Ovary (tissue), 7 donors: ENCODE measurements at regions not wholly inside any gene's neighbourhood (a gene's known extent, or its start where the extent isn't known, plus 50 kb on each side); places are given as distances from the start of the nearest gene placed in this dataset.

Source experiments
- DNase-seq, 5 donors: peaks; one replicate each; pipeline ENCODE4 v3.0.0-alpha.2; 2019 to 2020
- H3K27ac ChIP-seq, 2 donors: fragments of 200-600 bp; one replicate each; pipeline versions ENCODE4 v1.5.1 to v1.8.0; 2019 to 2022
- H3K27me3 ChIP-seq: fragments of 200-600 bp; one replicate; pipeline ENCODE4 v1.8.0; 2022
- H3K36me3 ChIP-seq: fragments of 200-600 bp; sonication (generic); one replicate; pipeline ENCODE4 v1.5.1; 2019
- H3K4me1 ChIP-seq: one replicate; pipeline ENCODE4 v1.8.1; 2013; ENCODE audit warnings: mild to moderate bottlenecking, moderate library complexity; ENCODE audit not compliant: insufficient read depth
- H3K4me3 ChIP-seq: fragments of 200-600 bp; sonication (generic); one replicate; pipeline ENCODE4 v1.5.1; 2017
- H3K9me3 ChIP-seq, 2 donors: fragments of 200-600 bp in 1 of 2; sonication (generic) in 1 of 2; one replicate each; pipeline versions ENCODE4 v1.5.1 to v1.8.1; 2013 to 2019; ENCODE audit warnings: mild to moderate bottlenecking in 1 of 2, moderate library complexity in 1 of 2
- EP300 ChIP-seq: sonication (generic); formaldehyde crosslinking; IDR thresholded peaks from one replicate; pipeline ENCODE4 v1.6.1; 2017; ENCODE audit warnings: antibody characterized with exemption
- POLR2A ChIP-seq: fragments of 450-650 bp; IDR thresholded peaks from one replicate; pipeline ENCODE4 v1.6.1; 2017; ENCODE audit warnings: antibody characterized with exemption, mild to moderate bottlenecking, moderate library complexity
- WGBS, 3 donors: extraction: QIAGEN DNeasy Blood & Tissue Kit in 1 of 3; methylation state at CpG; one replicate each; pipeline versions ENCODE4 v1.1.5 to v1.1.7; 2013 to 2017; 5-methylcytosine and 5-hydroxymethylcytosine counted together
- intact Hi-C, 4 donors: fragments of 100-400 bp; cut with DNase I; formaldehyde crosslinking; loops; one replicate each; pipeline versions ENCODE4 v1.11.0 to v1.15.1; 2022 to 2023
- TF ChIP-seq, protein P1 (sequence below), 3 donors: fragments of 450-650 bp in 2 of 3; fragments of 200-600 bp in 1 of 3; IDR thresholded peaks; one replicate each; pipeline versions ENCODE4 v1.5.1 to v1.8.0; 2016 to 2022; ENCODE audit warnings: antibody characterized with exemption in 3 of 3, mild to moderate bottlenecking in 1 of 3
- donor health status: DM: no; HTN: no; CAD: no; lungs with moderate emphysema.
- donor health status: DM: no; HTN: no; CAD: no.
- donor health status: Bipolar disorder and iron deficiency.
- donor health status: DM: no; HTN: no; CAD: no.
- donor health status: DM: yes; HTN: yes; CAD: no.

- Histone ChIP-seq H3K36me3 (no peaks in the 10 kb centered on the region), H3K9me3 (no peaks in the 10 kb centered on the region), H3K4me1 (no peaks in the 10 kb centered on the region), H3K27me3 (no peaks in the 10 kb centered on the region), H3K4me3 (no peak overlapping the region), H3K27ac (no peak overlapping the region)
- intact Hi-C loops: loop anchor here in 3 of 4 donors (5.0 to 10.0 kb wide), 3 partner anchors 1256 to 1336 kb away; partner anchors contain the start of gene ID2 (in 1 of the 3)
- WGBS, 3 donors: 77 to 86% (median 85%) methylated on average over 15 of the region's 15 CpGs
- TF ChIP-seq POLR2A (no peak), EP300 (no peak)
- TF ChIP-seq, protein P1, sequence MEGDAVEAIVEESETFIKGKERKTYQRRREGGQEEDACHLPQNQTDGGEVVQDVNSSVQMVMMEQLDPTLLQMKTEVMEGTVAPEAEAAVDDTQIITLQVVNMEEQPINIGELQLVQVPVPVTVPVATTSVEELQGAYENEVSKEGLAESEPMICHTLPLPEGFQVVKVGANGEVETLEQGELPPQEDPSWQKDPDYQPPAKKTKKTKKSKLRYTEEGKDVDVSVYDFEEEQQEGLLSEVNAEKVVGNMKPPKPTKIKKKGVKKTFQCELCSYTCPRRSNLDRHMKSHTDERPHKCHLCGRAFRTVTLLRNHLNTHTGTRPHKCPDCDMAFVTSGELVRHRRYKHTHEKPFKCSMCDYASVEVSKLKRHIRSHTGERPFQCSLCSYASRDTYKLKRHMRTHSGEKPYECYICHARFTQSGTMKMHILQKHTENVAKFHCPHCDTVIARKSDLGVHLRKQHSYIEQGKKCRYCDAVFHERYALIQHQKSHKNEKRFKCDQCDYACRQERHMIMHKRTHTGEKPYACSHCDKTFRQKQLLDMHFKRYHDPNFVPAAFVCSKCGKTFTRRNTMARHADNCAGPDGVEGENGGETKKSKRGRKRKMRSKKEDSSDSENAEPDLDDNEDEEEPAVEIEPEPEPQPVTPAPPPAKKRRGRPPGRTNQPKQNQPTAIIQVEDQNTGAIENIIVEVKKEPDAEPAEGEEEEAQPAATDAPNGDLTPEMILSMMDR (IDR thresholded peaks at IDR 0.05): no peak
- DNase-seq: no peak
These were observed 511.4 kb downstream of the RNF144A start for GRCh38 chr2:7428454-7429204.

DNA sequence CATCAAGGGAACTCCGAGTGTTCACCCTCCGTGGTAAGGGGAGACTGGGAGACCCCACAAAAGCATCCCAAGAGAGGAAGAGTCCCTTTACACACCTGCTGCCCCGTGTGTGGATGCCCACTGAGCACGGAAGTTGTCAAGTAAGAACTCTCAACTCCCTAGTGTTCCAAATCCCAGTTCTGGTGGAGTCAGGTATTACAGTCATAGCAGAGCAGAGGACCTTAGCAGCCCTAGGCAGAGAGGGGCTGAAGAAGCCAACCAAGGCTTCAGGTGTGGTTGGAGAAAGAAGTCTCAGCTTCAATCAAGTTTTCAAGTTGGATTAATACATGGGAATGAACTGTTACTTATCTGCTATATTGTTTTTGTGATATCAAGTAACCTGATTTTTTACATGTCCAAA is 512.5 kb downstream of the RNF144A start:
- Histone ChIP-seq H3K27ac (no peak overlapping the region), H3K4me3 (no peak overlapping the region), H3K27me3 (no peaks in the 10 kb centered on the region), H3K4me1 (no peaks in the 10 kb centered on the region), H3K9me3 (no peaks in the 10 kb centered on the region), H3K36me3 (no peaks in the 10 kb centered on the region)
- intact Hi-C loops: loop anchor here in 3 of 4 donors (5.0 to 10.0 kb wide), 4 partner anchors 1255 to 1335 kb away; partner anchors contain the start of gene ID2 (in 1 of the 3)
- DNase-seq: no peak
- WGBS, 3 donors: 86 to 95% (median 91%) methylated on average over 4 of the region's 4 CpGs
- TF ChIP-seq EP300 (no peak), POLR2A (no peak)
- TF ChIP-seq, protein P1 (IDR thresholded peaks at IDR 0.05): no peak

DNA sequence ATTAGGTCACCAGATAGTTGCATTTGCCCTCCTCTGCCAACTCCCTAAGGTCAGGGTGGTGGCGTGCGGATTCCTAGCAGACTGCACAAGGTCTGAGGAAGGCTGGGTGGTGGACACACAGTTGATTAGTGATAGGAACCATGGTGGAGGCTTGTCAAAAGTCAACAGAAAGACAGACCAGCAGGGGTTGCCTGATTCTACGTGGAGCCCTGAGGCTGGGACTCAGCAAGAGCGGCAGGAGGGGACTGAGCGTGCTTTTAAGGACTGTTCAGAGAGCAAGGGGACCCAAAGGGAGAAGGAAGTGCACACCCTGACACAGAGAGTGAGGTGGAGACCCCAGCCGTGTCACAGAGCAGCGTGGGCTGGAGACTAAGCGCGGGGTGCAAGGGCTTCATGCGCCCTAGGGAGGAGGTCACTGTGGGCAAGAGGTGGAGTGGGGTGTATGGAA is 513.2 kb downstream of the RNF144A start:
- H3K9me3 ChIP-seq: no peaks in the 10 kb centered on the region
- no peaks in the 10 kb centered on the region for H3K27me3 ChIP-seq
- H3K4me3 ChIP-seq: no peak overlapping the region
- TF ChIP-seq, protein P1 (IDR thresholded peaks at IDR 0.05): no peak
- TF ChIP-seq EP300 (no peak), POLR2A (no peak)
- intact Hi-C loops: loop anchor here in 1 of 4 donors (5.0 kb wide), 1 partner anchor 1262 kb away; no protein-coding TSS in a partner anchor
- no peak for DNase-seq
- no peak overlapping the region for H3K27ac ChIP-seq
- WGBS, 3 donors: 94 to 95% (median 95%) methylated on average over 10 of the region's 10 CpGs
- H3K36me3 ChIP-seq: no peaks in the 10 kb centered on the region
- no peaks in the 10 kb centered on the region for H3K4me1 ChIP-seq

- intact Hi-C loops: loop anchor here in 1 of 4 donors (5.0 kb wide), 1 partner anchor 1261 kb away; no protein-coding TSS in a partner anchor
- TF ChIP-seq POLR2A (no peak), EP300 (no peak)
- TF ChIP-seq, protein P1 (IDR thresholded peaks at IDR 0.05): no peak
- Histone ChIP-seq H3K4me3 (no peak overlapping the region), H3K36me3 (no peaks in the 10 kb centered on the region), H3K27ac (no peak overlapping the region), H3K4me1 (no peaks in the 10 kb centered on the region), H3K27me3 (no peaks in the 10 kb centered on the region), H3K9me3 (no peaks in the 10 kb centered on the region)
- DNase-seq: peak in 1 of 5 donors; percentile 18
- 8 to 10% (median 10%) methylated on average over 50 to 56 of the region's 56 CpGs for WGBS, 3 donors
These were observed 513.8 kb downstream of the RNF144A start for GRCh38 chr2:7430869-7431641.
